Nucleus accumbens (tissue), 56 donors: ENCODE measurements at regions not wholly inside any gene's neighbourhood (a gene's known extent, or its start where the extent isn't known, plus 50 kb on each side); places are given as distances from the start of the nearest gene placed in this dataset.
"Not testable (repeated sequence)": the region's sequence is repeated elsewhere in the genome, so short reads cannot be mapped to it uniquely, and the experiment has no call there.

Source experiments
- DNase-seq, 56 donors: peaks; one replicate each; lab custom pipeline; 2025; lab: John Stamatoyannopoulos, UW

DNA sequence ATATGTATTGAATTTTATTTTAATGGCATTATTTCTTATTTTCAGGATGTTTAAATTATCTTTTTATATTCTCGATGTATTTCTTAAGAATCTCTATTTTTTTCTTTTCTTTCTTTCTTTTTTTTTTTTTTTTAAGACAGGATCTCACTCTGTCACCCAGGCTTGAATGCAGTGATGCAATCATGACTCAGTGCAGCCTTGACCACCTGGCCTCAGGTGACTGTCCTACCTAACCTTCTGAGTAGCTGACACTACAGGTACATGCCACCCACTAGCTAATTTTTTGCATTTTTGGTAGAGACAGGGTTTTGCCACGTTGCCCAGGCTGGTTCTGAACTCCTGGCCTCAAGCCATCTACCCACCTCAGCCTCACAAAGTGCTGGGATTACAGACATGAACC is 143.8 kb upstream of the LAMA2 start:
- DNase-seq = no peak

DNA sequence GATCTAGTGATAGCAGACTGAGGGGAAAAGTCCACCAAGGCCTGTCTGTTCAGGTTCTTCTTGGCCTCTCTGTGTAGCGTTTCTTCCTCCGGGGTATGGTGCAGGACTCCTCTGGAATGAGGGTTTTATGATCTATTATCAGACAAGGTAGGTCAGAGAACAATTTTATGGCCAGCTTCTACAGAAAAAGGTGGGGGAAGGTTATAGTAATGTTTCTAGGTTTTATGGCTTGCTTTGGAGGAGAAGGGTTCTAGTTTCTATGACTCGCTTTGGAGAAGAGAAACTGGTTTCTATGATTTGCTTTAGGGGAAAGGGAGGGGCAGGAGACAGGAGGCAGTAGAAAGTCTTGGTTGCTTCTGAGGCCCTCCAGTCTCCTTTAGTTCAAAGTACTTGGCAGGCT is 144.8 kb upstream of the LAMA2 start:
- no peak for DNase-seq

DNA sequence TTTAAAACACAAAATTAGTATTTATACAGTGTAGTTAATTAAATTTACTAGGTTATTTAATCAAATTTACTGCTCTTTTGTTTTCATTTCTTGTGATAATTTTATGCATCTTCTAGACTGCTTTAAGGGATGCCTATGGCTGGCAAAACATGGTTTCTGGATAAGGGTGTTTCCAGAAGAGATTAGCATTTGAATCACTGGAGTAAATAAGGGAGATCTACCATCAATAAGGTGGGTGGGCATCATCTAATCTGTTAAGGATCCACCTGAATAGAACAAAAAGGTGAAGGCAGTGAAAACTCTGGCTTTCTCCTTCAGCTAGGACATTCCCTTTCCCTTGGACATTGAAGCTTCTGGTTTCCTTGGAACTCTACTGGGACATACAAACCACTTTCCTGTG is 146.2 kb upstream of the LAMA2 start:
- no peak for DNase-seq

DNA sequence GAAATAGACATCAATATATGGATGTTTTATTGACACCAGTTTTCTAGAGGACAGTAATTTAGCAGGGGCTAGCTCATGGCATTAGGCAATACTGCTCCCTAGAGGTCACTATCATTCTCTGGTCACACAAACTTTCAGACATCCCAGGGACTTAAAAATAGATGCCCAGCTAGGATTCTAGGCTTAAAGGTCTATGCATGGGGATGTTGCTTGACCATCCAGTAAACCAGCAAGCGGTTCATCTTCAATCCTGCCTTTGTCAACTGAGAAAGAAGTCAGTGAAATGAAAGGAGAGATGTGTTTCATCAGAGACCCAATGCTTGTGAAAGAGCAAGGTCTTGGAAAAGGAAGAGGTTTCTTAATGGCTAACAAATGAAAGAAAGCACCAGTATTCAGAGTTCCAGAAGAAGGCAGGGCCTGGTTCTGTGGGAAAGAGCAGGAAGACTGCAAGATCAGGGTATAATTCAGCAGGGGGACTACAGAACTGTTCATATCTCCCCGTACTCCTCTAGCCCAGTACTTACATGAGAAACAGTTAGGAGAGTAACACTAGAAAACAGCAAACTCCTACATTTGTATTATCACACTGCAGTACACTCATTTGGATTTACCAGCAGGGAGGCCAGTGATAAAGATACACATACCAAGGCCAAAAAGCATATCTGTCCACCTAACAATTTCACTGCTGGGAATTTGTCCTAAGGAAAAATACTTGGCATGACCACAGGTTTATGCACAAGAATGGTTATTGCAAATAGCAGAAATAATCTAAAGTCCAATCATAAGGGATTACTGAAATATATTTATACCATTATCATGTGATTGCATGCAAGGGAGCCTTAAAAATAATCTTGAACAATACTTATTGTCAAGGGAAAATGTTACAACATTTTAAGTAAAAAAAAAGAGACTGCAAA is 151.4 kb upstream of the LAMA2 start:
- DNase-seq = peak in 11 of 56 donors; percentile 1 to 40 (median 7)

DNA sequence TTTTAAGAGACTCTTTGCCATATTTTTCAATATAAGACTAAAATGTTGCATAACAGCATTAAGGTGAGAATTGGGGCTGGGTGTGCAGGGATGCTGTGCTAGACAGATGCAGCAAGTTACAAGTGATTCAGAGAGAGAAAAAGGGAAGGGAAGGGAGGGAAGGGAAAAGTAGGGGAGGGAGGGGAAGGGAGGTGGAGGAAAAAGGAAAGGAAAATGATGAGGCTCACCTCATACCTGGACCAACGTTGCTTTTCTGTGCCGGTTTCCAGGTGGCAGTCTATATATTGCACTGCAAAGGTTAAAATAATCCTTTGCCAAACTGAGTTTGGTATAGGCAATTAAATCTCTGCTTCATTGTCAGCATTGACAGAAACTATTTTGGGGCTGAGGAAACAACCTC is 155.4 kb upstream of the LAMA2 start:
- no peak for DNase-seq

DNA sequence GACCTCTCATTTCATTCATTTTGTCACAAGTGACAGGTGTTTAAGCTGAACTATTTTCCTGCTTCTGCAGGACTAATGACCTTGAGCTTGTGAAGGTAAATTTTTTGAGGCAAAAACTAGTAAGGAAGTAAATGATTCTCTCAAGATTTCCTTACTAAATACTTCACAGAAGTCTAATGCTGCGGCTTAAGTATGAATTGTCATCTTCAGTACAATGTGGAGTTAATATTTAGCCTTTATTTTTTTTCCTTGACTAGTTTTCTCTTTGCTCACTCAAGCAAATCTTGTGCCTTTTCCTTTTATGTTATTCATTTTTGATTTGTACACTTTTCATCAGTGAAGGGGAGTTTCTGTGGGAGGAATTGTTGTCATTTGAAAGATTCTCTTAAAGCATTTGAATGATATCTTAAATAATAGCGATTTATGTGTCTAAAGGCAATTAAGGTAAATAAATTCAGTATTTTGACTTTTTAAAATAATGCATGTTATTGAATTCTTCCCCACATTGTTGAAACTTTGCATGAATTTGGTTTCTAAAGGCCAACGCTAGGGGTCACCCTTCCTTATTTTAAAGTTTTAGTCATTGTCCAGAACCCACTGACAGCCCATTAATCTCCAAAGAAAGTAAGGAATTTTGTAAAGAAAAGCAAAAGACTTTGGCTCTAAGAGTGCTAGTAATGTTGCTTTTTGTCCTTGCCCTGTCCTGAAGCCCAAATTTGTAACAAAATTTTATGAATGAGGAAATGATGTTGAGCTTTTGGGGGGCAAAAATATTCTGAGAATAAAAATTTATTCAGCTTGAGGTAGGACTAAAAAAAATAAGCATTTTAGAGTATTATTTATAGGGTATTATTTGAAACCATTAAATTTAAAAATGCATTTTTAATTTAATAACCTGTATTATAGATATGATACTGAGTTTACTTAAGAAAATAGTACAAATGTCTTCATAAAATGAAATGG is 157.4 kb upstream of the LAMA2 start:
- DNase-seq = peak in 4 of 56 donors; percentile 0 to 26 (median 3)

DNA sequence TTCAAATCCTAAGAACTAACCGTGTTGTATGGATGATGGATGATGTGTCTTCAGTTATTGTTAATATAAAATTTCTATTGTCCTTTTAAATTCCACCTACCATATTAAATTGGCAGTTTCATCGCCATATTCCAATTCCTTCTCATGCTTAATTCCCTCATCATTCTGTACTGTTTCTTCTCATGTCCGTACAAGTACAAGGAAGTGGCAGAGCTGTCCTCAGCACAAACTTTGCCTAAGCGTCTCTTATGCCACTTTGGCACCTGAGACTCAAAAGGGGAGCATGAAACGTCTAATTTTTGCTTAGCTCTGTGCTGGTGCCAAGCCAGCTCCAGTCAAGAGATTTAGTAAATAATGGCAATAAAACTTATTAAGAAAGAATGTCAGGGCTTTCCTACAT is 158.2 kb upstream of the LAMA2 start:
- DNase-seq = no peak

DNA sequence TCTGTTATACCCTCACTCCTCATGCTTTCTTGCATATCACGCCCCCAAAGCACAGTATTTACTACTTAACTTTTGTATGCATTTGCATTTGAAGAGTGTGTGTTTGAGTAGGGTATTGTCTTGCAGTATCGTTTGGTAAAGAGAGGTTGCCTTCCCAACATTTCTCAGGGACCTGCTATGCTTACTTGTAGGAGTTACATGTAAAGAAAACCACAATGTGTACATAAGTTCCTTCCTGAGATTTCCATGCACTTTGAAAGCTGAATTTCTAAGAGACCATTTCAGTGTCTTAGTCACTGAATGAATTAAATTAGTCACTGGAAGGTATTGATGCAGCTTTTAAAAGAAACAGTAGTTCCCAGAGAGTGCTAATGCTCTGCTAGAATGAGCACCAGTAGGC is 159.3 kb upstream of the LAMA2 start:
- no peak for DNase-seq

DNA sequence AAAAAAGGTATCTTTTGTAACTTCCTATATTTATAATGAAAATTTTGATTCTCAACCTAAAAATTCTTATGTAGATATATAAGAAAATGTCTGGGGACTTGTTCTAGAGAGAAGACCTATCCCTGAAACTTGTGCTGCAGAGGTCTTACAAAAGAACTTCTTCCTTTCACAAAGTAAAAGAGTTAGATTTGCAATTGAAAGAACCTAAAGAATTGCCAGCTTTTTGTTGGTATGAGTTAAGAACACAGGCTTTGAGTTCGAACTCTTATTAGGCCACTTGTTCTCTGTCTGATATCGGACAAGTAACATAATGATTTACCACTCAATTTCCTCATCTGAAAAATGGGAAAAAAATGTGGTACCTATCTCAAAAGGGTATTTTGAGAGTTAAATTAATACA is 162.0 kb upstream of the LAMA2 start:
- DNase-seq = no peak

DNA sequence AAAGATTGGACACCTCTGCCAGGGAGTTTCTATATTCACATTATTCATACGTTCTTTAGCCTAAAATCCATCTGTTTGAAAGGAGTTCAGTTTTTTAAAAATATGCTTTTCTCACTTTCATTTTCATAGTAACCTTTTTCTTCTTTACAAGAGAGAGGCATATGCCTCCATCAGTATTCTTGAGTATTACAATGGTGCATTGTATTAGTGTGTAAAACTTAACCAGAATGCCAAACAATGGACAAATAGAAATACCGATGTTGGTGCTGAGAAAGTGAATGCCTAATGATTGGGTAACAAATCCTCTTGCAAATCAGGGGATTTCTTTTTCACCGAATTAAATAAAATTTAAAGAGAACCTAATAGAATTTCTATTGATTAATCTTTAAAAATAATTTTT is 163.2 kb upstream of the LAMA2 start:
- DNase-seq = no peak

DNA sequence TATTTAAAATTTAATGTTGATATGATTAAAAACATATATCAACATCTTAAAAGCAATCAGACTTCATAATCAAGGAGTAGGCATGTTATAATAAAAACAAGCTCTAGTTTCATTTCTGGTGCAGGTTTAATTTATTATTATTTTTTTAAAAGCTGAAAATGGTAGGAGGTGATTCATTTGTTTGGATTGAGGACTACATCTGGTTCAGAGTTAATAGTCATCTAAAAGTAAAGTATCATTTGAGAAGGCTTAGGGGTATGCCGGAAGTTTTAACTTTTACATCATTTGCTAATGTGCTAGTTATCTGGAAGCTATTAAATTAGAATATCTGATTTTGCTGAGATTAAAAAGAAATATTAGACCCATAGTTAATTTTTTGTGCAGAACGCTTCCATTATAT is 169.5 kb upstream of the LAMA2 start:
- DNase-seq = no peak

DNA sequence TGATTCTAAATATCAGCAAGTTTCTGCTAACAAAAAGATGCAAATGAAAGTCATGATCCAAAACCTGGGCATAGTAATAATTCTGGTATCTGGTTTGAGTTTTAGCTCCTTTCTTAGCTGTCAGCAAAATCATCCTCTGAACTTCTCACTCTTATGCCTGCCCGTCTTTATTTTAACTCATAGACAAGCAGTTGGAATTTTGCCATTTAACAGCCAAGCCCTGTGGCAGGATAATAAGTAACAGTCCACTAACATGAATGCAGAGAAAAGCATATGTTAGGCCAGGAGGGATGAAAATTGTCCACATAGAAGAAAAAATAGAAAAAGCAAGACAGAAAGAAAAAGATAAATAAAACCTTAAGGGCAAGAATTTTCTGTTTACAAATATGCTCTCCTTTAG is 170.0 kb upstream of the LAMA2 start:
- no peak for DNase-seq

DNA sequence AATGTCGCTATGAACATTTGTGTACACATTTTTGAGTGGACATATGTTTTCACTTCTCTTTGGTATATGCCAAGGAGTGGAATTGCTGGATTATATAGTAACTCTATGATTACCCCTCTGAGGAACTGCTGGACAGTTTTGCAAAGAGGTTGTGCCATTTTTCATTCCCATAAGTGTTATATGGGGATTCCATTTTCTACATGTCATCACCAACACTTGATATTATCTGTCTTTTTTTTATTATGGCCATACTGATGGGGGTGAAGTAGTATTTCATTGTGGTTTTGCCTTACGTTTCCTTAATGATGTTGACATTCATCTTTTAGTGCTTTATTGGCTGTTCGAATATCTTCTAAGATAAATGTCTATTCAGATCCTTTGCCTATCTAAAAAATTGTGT is 171.8 kb upstream of the LAMA2 start:
- no peak for DNase-seq

DNA sequence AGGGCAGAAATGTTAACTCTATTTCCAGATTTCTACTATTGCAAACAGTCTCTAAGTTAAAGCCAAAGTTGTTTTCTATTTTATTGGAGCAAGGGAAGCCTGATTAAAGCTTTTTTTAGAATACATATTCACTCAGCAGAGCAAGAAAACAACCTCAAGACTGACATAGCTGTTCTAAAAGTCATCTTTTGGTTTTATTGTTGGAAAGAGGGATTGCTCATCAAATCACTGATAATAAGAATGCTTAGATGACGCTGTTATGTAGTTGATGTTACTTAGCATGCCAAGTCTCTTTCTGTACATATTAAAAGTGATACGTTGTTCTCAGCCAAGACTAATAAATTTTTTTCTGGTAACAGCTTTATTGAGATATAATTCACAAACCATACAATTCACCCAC is 172.6 kb upstream of the LAMA2 start:
- DNase-seq = no peak

DNA sequence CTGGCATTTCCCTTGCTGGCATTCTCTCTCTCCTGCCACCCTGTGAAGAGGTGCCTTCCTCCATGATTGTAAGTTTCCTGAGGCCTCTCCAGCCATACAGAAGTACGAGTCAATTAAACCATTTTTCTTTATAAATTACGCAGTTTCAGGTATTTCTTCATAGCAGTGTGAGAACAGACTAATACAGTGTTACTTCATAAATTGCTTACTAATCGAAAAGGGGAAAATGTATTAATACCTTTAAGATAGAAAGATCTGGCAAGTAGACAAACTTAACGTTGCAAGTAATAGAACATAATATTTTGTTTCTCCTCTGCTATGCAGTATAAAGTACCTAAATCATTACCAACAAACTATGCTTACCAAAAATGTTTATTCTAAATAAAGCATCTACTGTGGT is 178.3 kb upstream of the LAMA2 start:
- no peak for DNase-seq

DNA sequence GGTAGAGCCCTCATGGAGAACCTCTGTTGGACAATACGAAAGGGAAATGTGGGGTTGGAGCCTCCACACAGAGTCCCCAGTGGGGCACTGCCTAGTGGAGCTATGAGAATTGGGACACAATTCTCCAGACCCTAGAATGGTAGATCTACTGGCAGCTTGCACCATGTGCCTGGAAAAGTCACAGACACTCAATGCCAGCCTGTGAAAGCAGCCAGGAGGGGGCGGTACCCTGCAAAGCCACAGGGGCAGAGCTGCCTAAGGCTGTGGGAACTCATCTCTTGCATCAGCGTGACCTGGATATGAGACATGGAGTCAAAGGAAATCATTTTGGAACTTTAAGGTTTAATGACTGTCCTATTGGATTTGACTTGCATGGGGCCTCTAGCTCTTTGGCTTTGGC is 179.1 kb upstream of the LAMA2 start:
- DNase-seq = not testable (repeated sequence)

DNA sequence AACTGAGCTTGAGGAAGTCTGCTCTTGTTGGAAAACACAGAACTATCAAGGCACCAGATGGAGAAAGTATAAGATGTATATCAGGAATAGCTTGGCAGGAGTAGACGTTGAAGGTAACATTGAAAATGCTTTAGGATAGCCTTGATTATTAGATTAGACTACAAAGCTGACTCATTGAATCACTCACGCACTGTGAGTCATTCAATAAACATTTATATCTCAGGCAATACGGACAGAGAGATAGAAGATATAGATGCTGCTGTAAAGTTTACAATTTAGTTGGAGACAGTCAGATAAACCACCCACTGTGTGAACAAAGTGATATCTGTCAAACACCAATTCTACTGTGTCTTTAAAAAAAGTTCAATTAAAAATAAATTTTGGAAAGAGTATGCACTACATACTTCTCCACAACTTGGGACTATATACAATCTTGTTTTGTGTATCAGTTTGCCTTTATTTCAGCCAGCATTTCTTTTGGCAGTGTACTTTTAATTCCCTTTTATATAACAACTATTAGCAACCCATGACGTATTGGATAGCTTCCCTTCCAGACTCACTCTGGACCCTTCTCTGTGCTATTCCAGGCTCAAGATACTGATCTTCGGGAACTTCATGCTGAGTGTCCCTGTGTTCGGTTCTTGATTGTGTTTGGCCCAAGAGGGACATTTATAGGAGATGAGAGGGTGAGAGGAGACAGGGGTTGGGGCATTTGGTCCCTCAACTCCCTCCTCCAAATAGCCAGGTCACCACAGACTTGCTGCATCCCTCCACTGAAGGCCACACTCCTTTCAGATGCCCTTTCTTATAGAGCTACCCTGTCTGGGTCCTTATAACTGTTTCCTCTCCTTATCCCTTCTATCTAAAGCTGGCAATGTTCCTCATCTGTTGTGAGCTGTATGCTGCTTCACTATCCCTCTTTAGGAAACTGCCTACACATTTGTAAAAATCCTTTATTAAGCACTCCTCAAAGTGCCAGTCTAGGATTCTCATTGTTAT is 176.6 kb upstream of the PTPRK start:
- DNase-seq = no peak

DNA sequence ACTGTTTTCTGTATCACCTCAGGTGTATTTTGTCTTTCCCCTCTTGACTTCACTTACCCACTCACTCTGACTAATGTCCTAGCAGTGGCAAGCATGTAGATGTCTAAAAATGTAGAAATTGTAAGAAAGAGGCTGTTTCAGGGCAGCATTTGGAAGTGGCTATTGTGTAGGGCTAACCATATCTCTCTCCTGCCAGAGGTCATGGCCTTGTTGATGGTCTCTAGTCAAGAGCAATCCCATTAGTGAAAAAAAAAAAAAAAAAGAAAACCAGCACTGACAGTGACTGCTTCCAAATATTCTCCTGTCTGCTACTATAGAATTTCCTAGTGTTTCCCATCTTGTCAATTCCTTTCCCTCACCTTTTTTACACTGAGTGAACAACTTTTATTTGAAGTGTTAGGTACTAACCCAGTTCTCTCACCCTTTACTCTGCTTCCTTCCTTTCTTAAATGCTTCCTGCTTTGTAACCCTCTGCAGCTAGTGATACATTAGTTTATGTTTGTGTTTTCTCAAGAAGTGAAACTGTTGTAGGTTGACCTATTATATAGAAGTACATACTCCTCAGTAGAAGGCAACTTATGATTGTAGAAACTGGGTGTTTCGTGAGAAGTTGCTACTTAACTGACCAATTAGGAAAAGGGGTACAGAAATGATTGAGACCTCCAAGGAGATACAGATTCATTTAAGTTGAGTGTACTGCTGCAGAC is 174.1 kb upstream of the PTPRK start:
- no peak for DNase-seq

DNA sequence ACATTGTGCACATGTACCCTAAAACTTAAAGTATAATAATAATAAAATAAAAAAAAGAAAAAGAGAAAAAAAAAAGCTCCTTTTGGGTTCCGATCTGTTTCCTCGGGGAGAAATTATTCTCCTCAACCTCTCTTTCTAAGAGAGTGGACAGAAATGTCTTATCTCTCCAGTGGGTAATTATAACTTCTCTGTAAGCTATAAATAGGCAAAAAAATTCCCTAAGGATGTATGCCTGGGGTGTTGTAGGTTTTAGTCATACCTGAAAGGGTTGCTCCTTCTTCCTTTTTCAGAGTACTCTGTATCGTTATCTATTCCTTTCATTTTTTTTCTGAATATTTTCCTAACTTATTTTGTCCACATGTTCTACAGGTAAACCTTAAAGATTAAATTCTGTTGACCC is 169.7 kb upstream of the PTPRK start:
- no peak for DNase-seq

DNA sequence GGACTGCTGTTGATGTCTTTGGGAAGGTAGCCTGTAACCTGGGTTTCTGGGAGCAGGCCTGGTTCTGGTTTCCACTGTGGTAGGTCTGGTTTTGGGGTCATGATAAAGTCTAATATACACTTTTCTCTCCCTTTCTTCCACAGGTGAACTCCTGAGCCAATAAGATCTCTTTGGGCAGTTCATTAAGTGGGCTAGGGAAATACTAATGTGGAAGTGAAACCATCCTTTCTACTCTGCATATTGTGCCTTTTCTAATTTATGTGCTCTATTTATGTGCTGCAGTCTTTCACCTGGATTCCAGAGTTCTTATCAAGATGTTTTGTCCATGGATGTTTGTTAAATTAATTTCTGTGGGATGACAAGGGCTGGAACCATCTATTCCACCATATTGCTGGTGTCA is 165.7 kb upstream of the PTPRK start:
- DNase-seq = no peak
